Posterior cingulate gyrus (tissue), 11 donors: ENCODE measurements at regions not wholly inside any gene's neighbourhood (a gene's known extent, or its start where the extent isn't known, plus 50 kb on each side); places are given as distances from the start of the nearest gene placed in this dataset.
A peak's percentile ranks its signal among the peaks of the same experiment; 100 is the strongest.

ENCODE experiments used
- DNase-seq, 10 donors: peaks; one replicate each; pipeline versions ENCODE4 v3.0.0 to v3.0.0-alpha.2; 2020 to 2021; ENCODE audit warnings: mixed read lengths in 3 of 10
- intact Hi-C: fragments of 100-400 bp; cut with DNase I; formaldehyde crosslinking; loops from one replicate; pipeline ENCODE4 v1.15.1; 2023

DNA sequence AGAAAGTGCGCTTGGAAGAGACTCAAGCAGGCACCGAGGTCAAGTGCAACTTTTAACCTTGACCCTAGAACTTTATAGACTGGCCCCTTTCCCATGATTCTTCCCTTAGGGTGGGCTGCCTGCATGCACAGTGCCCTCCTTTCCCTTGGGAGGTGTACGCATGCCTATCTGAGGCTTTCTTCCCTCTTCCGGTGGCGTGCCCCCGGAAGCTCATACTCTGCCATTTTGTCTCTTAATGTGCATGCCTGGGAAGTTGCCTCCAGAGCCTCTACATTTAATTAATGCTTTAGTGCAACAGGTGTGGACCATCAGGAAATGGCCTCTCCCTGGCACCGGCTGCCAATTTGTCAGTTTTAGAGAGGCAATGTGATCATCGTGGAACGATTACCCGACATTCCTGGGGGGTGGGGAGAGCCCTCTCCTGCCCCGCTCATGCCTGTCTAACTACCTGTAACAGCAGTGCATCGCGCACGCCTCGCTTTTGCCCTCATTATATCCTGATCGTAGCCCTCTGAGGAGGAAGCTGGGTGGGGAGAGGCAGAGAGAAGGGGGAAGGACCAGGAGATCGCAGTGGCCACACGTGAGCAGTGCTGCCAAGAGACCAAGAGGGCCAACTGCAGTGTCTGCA, 194.8 kb downstream of the TFCP2L1 start:
- intact Hi-C loops: no loop called here
- peak in 1 of 10 donors; percentile 45 for DNase-seq

DNA sequence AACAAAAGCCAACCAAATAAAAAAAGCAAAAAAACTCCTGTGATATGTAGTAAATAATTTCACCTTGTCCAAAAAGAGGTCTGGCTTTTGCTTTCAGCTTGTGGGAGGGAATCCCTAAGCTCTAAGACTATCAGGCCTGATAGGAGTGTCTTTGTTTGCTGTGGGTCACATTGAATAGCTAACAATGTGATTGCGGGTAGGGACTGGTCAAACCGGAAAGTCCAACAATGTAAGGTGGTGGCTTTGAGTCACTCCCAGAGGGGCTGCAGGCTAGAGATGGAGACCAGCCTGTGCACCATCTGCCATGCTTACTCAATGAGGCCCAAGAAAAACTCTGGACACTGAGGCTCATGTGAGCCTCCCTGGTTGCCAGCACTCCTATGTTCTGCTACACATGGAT, 192.9 kb downstream of the TFCP2L1 start:
- DNase-seq: no peak
- intact Hi-C loops: no loop called here

DNA sequence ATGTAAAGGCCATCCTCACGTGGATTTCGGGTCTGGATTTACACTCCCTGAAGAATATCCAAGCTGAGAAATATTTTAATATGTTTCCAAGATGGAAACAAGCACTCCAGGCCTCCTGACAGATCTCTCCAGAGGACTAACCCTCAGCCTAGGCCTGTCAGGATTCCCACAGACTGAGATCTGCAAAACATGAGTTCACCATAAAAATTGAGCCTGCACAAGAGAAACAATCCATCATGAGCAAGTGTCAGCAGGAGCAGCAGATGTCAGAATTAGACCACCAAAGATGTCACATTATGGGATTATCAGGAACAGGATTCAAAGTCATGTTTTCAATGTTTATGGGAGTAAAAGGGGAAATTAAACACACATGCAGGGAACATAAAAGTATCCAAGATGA, 191.3 kb downstream of the TFCP2L1 start:
- intact Hi-C loops: loop anchor here (2.0 kb wide), 1 partner anchor 263 kb away; no protein-coding TSS in a partner anchor
- no peak for DNase-seq

DNA sequence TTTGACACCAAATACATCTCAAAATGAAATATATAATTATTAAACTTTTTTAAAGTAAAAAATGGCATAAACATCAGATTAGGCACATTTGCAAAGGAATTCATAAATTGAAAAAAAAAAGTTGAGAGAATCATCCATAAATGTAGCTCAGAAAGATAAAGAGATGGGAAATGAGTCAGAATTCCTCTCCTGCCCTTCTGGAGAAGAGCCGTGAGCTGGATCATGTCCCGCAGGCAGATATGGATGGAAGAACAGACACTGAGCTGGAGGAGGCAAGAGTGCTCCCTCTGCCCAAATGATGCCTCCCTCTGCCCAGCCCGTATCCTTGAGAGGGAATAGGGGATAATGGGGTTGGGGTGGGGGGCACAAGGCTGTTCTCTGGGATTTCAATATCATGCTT, 190.9 kb downstream of the TFCP2L1 start:
- intact Hi-C loops: loop anchor here (2.0 kb wide), 1 partner anchor 263 kb away; no protein-coding TSS in a partner anchor

DNA sequence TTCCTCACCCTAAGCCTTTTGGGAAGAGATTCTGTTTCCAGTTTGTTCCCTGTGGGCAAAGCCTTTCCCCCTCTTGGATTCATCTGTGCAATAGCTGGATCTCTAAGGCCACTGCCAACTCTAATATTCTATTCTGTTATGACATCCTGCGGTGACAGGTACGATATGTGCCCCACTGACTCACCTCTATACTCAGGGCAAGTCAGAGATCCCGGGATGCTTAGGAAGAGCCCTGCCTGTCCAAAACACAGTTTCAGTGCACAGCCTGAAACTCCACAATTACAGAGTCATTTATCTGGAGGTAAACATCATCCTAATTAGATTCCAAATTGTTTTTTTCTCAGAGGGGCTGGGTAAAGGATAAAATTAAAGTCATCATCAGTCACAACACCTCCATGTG, 190.2 kb downstream of the TFCP2L1 start:
- no peak for DNase-seq
- intact Hi-C loops: loop anchor here (2.0 kb wide), 1 partner anchor 262 kb away; no protein-coding TSS in a partner anchor

More for the DNA sequence above, 190.9 kb downstream of the TFCP2L1 start:
- DNase-seq: no peak

DNA sequence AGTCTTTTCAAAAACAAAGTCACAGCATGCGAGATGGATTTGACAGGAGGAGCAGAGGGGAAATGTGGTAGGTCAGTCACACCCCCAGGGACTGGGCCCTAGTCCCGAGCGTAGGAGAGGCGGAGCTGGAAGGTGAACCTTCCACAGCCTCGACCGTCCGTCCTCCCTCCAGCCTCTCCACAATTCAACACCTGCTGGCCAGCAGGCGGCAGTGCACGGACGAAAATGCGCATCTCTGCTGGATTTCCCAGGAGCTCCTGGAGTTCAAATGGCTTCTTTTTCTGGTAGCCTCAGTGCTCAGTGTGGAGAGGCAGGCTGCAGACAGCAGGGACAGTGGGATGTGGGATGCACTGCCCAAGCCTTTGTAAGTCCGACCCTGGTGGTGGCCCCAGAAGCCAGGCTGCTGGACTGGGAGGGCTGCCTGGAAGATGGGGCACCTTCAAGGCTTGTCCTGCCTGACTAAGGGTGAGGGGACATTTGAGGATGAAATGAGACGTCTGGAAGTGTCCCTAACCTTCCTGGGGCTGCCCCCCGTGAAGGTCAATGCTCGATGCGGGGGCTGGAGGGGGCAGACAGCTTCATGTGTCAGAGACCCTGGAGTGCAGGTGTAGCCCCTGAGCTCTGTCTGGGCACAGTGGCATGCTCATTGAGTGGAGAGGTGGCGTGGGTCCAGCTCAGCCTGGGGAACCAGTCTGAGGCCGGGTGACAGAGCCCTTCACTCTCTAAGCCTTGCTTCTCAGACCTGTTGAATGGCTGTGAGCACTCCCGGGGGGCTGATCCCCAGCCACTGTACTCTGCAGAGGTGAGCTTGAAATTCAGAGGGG, 189.5 kb downstream of the TFCP2L1 start:
- intact Hi-C loops: loop anchor here (2.0 kb wide), 1 partner anchor 261 kb away; no protein-coding TSS in a partner anchor
- peak; percentile 50 to 95 (median 74) for DNase-seq

DNA sequence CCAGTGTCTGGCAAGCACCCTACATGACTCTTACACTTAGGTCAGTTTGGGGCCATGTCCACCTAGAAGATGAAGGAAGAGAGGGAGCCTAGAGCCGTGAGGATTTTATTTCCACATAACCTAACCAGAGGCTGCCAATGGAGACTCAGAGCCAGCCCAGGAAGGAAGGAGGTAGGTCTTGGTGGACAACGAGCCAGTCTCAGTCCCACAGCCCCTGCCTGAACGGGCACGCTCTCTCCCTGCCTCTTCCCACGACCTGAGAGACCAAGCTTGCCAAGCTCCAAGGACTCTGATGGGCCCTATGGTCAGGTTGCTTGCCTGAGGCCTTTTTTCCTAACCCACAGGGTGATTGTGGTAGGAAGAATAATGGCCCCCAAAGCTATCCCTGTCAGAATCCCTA, 188.4 kb downstream of the TFCP2L1 start:
- no peak for DNase-seq
- intact Hi-C loops: no loop called here

DNA sequence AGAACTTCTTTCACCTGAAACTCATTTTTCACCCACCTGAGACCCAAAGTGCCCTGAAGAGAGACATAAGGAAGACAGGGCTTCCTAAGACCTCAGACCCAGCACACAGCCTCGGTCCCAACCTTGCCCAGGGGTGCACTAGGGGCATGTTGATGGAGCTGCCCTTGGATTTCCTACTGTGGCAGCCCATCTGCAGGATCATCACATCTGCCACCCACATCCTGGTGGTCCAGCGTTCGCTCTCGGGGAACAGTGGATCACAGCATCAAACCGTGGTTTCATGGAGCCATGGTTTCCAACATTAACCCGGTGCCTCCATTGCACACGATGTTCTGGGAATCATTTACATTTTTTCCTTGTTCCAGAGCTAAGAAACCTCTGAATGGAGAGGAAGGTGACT, 186.4 kb downstream of the TFCP2L1 start:
- DNase-seq: no peak
- intact Hi-C loops: no loop called here

DNA sequence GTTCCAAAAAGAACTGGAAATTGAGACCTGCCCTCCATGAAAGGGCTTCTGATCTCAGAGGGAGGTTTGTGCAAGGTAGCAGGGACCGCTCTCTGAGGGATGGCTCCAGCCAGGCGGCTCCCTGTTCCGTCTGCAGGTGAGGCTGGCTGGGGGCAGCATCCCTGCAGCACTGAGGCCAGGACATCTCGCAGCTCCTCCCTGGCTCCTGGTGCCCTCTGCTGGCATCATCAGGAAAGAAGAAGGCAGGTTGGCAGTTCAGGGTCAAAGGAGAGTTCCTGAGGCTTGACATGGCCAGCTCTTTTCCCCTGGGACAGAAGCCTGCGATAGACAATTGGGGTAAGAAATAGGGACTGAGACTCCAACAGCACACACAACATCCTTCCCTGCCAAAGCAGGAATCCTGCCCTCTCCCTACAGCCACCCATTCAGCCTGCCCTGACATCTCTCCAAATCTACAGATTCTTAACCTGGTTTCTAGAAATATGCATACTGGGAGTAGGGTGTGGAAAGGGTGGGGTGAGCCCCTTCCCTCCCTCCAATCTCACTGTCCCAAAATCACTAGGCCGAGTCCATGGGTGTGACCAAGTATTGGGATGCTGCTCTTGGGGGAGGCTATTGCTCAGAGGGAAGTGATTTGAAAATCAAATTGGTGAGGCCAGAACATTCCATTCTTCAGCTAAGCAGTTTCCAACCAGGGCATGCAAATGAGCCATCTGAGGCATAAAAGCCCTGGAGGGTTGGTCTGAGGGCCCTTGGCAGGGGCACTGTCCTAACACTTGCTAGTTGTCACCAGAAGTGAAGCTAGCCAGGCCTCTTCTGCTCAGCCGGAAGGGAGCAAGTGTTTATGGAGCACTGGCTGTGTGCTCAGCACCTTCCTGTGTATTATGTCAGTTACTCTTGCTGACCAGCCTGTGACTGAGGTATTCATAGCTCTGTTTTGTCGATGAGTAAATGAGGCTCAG, 185.4 kb downstream of the TFCP2L1 start:
- intact Hi-C loops: no loop called here
- peak in 5 of 10 donors; percentile 30 to 82 (median 42) for DNase-seq

DNA sequence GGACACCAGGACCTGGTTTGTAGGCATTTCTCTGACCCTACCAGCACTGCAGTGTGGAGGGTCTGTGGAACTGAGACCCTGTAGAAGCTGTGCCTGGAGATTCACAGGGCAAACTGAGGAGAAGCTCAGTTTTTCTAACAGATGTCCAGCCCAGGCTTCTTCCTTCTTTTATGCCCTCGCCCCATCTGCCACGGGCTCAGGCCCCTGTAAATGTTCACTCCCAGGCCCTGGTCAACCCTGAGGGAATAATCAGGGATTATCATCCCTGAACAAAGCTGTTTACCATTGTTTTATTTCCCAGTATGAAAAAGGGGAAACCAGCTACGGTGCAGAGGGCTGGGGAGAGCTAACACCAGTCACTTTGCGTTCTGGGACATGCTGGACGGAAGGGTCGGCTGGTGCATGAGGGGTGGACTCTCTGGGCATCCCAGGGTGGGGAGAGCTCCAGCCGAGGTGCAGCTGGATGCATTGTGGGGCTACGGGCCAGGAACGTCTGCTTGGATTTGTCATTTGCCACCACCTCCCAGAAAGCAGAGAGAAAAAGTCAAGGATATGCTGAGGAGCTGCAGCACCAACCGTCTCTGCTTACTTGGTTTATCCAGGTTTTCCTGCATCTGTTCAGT, 183.8 kb downstream of the TFCP2L1 start:
- DNase-seq: no peak
- intact Hi-C loops: no loop called here

DNA sequence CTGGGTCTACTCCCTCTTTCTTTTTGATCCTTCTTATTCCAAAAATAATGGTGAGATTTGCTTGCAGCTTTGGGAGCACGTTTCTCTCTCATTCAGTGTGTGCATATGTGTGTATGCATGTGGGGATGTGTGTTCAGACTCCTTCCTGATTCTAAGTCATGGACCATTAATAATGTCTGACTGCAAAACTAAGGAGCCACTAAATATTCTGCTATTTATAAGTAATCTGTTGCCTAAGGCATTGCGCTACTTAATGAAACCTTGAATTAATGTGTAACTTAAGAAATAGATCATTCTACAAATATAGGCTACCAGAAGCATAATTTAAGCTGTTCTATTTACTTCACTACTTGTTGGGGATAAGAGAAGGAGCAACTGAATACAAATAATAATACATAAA, 182.1 kb downstream of the TFCP2L1 start:
- intact Hi-C loops: no loop called here
- DNase-seq: no peak

DNA sequence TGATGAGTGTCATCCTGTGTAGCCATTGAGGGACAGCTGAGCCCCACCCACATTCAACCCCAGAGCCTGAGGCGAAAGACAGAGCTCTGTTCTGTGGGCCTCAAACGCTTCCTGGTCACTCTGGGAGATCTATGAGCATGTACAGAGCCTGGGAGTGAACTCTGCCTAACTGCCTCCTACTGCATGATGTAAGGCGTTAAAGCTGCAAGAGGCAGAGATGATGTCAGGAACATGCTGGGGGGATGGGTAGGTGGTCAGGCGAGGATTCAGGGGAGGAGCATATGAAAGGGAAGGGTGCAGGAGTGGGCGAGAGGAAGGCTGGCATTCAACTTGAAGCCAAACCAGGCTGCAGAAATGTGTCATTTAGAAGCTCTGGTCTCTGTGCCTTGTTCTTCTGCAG, 181.0 kb downstream of the TFCP2L1 start:
- intact Hi-C loops: no loop called here

DNA sequence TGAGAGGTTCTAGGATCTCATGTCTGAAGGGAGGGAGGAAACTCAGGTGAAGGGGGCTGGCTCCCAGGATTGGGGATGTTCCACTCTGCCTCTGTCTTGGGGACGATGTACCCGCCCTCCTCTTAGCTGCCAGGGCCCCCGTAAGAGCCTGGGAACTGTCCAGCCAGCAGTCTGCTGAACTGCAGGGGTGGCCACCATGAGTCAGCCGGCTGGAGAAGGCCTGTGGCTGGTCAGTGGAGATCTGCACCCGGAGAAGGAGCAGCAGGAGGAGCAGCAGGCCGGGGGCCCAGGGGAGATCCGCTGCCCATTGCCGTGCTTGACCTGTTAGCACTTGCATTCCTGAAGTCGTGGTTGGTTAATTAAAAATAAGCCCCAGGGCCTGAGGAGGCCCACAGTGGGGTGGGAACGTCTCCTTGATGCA, 180.3 kb downstream of the TFCP2L1 start:
- intact Hi-C loops: no loop called here
- no peak for DNase-seq

More for the DNA sequence above, 181.0 kb downstream of the TFCP2L1 start:
- no peak for DNase-seq

DNA sequence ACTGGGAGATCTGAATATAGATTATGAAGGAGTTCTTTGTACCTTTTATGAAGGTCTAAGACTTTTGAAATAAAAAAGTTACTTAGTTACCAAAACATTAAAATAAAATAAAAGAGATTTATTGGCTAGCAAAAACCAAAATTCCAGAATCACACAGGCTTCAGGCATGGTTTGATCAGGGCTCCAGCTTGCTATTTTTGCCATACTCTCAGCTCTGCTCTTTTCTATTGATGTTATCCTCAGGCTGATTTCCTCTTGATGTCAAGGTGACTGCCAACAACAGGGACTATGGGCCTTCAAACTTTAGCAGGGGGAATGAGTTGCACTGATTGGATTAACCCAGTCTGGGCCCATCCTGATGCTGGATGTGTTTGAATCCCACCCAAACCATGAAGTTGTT, 174.1 kb downstream of the TFCP2L1 start:
- DNase-seq: no peak
- intact Hi-C loops: no loop called here

DNA sequence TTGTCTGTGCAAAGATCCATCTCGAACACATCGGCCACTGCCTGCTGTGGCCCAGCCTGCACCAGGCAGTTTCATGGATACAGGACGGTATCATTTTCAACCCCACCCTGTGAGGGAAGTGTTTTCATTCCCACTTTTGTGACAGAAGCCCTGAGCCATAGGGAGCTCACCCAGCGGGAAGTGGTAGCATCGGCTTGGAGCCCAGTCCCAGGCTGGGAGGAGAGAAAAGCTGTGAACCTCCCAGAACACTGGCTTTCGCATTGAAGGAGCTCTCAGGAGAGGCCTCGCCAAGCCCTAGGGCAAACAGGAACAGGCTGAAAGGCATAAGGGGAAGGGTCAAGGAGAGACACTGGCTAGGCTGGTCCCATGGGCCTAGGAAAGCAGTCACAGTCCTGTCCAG, 166.1 kb downstream of the TFCP2L1 start:
- DNase-seq: no peak
- intact Hi-C loops: no loop called here

DNA sequence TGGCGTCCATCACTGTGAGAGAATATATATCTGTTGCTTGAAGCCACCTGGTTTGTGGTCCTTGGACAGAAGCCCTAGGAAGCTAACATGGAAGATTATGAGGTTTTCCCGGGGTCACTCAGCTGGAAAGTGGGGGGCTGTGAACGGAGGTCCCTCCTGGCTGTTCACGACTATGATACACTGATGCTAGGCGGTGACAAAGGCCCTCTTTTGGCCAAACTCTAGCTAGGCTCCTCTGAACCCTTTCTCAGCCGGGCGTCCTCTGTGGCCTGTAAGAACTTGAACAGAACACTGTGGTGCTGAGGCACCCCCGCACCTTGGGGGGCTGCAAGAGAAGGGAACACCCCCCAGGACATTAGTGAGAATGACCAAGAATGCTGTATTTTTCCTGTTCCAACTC, 164.6 kb downstream of the TFCP2L1 start:
- DNase-seq: no peak
- intact Hi-C loops: no loop called here

DNA sequence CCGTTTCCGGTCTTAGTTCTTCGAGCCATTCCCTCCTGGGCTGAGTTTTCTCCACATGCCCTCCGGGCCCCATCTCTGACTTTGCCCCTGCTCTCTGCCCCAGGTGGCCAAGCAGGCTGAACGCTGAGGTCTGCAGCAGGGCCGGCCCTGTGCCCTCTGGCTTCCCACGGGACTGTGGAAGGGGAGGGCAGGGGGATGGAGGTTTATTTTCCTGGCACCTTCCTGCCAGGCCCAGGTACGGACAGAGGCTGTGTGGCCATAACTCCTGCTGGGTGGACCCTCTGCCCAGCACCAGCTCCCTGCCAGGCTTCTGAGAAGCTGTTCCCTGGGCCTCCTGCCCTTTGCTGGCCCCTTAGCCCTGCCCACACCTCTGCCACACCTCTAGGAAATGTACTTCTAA, 164.0 kb downstream of the TFCP2L1 start:
- no peak for DNase-seq
- intact Hi-C loops: no loop called here

DNA sequence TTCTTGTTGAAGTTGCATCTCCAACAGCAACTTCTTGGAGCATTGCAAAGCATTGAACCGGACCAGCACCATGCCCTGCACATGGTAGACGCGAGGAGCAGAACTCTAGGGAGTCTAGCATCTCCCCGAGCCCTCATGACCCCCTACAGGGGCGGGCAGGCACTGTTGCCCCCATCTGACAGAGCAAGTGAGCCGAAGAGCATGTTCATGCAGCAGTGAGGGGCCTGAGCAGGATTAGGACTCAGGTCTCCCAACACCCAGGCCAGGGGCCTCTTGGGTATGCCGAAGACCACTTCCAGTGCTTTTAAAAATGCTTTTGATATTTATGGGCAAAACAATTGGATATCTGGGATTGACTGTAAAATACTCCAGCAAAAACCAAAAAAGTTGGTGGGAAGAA, 163.3 kb downstream of the TFCP2L1 start:
- DNase-seq: no peak

DNA sequence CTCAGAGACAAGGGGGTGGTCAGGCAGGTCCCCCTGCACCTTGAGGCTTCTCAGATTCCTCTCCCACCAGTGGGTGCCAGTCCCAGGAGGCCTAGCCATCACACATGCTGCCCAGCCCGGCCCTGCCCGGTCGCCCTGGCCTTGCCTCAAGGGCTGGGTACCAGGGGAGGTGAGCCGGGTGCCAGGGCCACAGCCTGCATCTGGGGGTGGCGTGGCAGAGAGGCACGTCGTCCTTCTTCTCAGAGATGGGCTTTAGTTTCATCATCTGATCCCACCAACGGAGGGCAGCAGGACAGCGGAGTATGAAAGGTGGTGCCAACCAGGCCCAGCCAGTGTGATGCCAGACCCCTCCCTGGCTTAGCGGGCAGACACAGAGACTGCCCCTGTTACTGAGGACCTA, 161.7 kb downstream of the TFCP2L1 start:
- DNase-seq: no peak
- intact Hi-C loops: no loop called here

More for the DNA sequence above, 163.3 kb downstream of the TFCP2L1 start:
- intact Hi-C loops: no loop called here

DNA sequence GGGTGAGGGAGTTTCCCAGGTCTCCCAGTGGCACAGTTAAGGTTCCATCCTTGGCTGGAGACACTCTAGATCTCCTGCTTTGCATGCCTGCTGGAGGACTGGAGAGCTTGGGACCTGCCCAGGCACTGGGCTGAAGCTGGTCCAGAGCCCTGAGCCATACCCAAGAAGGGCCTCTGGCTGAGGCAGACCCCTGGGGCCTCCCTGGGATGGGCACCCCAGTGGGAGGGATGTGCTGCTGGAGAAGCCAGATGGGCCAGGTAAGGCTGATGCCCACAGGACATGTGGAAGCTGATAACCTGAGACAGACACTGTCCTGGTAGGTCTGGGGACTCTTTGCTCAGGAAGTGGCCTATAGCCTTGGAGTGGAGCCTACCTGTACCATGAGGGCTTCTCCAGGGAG, 160.7 kb downstream of the TFCP2L1 start:
- DNase-seq: peak in 1 of 10 donors; percentile 53
- intact Hi-C loops: no loop called here
